DMS 273 (cell line): ENCODE measurements at regions not wholly inside any gene's neighbourhood (a gene's known extent, or its start where the extent isn't known, plus 50 kb on each side); places are given as distances from the start of the nearest gene placed in this dataset.

ENCODE experiments used
- DNase-seq: peaks from one replicate; lab custom pipeline; 2025; ENCODE audit not compliant: unreplicated experiment; lab: John Stamatoyannopoulos, UW

DNA sequence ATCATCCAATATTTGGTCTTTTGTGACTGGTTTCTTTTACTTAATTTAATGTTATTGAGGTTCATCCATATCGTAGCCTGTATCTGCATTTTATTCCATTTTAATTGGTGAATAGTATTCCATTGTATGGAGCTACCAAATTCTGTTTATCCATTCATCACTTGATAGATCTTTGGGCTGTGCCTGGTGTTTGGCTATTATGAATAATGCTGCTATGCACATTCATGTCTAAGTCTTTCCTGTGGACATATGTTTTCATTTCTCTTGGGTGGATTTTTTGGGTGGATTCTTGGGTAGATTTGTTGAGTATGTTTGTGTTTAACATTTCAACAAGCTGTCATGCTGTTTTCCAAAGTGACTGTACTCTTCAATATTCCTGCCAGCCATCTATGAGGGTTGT is 52.5 kb upstream of the NEDD4L start:
- DNase-seq = no peak

DNA sequence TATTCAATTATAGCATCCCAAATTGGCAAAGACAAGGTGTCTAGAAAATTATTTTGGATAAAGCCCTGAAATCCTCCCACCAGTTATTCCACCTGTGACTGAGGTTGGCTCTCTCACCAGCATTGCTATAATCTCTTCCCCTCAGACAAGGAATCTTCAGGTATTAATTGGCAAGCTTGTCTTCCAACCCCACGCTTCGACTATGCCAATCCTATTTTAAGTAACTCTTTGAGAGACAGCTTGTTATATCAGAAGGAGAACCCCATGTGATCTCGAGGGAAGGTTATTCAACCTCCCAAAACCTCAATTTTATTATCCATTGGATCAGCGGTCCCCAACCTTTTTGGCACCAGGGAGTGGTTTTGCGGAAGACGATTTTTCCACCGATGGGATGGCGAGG is 54.5 kb upstream of the NEDD4L start:
- DNase-seq = no peak

DNA sequence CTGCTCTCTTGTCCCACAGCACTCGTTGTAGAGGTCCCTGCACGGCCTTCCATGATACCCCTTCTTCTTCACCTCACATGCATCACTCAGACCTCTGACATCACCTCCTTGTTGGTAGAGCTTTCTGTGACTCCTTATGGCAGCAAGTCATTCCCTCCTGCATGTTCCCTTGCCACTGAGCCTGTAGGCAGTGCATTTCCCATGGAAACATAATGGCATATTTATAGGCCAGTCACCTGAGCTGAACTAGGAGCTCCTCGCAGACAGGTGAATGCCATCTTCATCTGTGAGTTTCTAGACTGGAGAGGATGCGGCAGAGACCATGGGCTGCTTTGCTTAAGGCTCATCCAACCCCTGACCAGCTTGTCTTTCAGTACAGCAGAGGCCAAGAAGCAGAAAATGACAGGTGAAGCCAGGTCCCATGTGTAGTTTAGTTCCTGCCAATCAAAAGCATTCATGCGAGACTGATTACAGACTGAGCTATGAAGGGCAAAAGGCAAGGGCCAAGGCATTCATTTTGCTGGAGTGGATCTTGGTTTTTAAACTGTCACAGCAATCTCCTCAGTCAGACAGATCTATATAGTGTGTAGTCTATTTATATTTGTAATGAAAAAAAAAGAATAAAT is 59.4 kb upstream of the NEDD4L start:
- DNase-seq = no peak

DNA sequence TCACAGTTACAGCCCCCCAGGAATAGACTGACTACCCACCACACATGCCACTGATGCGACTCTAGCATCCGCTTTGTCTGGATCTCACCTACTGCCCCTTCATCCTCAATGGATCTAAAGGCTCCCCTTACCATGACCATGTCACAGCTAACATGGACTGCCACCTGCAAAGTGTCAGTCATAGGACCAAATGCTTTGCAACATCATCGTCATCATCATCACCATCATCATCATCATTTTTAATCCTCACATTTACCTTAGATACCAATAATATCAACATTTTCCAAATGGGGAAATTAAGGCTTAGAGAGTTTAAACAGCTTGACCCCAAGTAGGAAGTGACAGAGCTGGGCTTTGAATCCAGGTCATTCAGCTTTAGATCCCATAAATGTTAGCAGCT is 60.1 kb upstream of the NEDD4L start:
- DNase-seq = no peak

DNA sequence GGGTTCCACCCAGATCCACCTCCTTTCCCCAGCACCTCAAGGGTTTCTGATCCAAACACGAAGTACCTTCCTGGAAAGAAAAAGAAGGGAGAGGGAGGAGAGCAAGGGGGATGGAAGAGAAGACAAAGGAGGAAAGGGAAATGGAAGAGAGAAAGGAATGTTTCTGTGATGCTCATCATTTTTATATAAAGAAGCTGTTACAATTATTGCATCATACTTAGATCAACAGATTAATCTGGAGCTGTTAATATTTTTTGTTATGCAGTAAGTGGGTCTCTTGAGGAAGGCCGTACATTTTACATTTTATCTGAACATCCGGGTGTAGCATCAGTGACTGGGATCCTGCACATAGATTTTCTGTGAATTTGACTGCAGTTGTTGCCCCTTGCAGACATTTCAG is 60.6 kb upstream of the NEDD4L start:
- no peak for DNase-seq

DNA sequence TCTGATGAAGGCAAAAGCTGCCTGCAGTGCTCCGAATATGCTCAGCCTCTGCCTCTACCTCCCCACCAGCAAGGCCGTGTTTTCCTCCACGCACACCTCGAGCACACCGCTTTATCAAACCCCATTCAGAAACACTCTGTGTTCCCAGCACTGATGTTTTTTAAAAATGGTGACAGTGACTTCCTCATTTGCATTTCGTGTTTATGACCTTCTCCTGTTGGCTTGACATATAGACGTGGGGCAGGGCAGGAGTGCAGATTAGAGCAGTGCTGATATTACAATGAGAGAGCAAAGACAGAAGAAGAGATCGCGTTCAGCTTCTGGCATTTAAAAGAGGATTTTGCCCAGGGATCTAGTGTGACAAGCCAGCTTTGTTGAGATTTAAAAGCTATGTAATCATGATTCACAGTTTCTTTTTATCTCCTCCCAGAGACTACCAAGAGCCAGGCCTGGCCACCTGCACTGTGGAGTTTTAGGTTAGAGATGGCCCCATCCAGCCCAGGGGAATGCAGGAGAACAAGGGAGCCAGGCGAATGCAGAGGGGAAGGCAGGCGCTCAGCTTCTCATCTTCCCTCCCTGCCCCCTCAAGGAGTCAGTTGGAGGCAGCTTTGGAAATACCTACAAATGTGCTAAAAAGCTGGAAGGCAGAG is 61.5 kb upstream of the NEDD4L start:
- no peak for DNase-seq

DNA sequence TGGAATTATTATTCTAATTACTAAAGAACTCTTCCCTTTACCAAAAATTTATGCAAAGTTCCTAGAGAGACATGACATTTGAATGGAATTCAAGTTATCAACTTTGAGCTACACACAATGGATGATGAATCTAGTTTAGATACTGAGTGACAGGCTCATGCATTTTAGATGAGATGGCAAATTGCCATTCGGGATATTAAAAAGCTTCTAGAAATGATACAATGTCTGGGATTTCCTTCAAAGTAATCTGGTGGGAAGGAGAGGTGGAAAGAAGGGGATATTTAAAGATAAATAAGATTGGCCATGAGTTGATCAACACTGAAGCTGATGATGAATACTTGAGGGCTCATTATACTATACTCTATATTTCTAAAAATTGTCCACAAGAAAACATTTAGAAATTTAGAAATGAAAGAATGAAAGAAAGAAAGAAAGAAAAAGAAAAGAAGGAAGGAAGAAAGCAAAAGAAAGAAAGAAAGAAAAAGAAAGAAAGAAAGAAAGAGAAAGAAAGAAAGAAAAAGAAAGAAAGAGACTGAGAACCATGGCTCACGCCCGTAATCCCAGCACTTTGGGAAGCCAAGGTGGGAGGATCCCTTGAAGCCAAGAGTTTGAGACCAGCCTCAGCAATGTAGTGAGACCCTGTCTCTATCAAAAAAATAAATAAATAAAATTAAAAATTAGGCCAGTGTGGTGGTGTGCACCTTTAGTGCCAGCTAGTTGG is 62.6 kb upstream of the NEDD4L start:
- no peak for DNase-seq

DNA sequence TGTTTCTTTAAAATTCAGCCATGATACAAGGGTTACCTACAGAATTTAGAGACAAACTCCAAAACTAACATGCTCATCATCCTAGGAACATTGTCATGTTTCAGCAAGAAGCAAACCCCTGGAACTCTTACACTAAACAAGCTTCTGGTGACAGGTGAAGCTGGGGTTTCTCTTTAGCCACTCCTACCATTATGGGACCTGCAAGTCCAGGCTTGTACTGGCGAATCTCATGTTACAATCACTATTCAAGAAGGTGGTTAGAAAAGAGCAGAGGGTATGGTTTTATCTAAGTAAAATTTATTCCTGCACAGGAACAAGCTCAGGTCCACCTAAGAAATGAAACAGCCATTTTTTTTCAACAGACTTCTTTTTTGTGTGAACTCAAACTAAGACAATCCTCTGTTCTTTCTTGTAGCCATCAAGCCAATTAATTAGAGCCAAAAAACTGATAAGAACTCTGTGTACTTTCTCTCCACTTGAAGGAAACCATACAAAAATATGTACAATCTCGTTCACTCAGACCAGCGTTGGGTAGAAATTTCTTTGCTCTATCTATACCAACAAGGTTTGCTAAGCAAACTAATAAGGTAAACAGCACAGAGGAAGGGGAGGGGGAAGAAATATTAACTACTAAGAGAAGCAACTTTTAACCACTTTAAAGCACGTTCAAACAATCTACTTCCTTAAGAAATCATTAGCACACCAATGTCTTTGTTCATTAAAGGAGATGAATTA is 63.3 kb upstream of the NEDD4L start:
- peak; percentile 64 for DNase-seq

DNA sequence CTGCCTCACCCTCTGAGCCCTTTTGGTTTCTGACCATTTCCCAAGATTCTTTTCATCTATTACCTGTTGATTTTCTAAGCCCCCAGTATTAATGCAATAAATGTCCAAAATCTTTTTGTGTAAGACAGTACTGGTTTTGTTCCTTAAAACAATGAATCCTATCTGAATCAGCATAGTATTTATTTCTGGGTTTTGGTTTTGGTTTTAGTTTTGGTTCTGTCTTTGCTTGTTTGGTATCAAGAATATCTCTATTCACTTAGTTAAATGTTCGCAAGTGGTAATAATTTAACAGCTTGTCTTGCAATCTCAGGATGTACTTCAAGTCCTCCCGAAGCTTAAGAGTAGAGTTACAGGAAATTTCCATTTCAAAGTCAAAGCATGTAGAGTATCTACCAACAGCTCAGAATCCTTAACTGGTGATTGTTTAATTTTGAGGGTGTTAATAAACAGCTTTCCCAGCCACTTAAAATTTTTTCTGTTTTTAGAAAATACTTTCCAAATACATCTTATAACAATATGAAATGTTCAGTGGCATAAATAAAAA is 67.7 kb upstream of the NEDD4L start:
- DNase-seq = no peak

DNA sequence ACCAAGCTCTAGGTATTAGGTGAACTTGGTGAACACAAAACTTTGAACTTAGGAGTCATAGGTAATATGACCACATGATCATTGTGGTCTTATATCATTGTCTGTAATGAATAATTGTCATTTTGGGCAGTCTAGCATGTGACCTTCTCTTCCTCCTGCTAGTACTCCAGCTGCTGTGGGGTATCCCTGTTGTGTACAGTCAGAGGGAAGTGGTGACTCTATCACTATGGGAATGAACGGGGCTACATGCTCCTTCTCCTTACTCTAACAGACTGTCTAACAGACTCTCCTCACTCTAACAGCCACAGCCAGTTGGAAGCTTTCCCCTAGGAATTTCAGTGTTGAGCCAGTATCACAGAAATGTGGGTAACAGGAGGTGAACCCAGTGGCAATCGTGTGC is 68.2 kb upstream of the NEDD4L start:
- DNase-seq = peak; percentile 13

DNA sequence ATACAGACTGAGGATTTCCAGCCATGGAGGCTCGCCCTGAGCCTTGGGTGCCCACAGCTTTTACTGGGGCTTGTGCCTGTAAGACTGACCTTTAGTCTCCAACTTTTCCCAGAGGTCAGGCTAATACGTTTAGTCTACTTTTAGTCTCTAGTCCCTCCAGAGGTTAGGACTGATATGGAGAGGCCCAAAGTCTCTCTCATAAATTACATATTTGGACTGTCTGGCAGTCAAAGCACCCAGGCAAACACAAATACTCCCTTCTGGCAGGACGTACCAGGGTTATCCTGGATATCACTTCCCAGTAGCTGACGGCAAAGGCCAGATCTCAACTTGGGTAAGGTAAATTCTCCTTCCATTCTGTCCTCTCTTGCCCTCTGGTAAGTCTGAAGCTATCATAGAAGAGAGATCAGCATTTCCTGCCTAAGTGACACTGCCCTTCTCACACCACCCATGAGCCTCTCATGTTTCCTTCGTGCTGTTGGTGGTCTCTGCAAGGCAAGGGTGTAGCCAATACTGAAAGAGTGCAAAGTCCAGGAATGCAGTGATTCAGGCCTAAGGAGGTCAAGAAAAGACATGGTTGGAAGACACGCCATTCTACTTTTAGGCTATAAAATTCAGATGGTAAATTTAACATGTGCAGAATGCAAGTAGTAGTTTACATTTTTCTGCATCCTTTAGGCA is 69.3 kb upstream of the NEDD4L start:
- no peak for DNase-seq

DNA sequence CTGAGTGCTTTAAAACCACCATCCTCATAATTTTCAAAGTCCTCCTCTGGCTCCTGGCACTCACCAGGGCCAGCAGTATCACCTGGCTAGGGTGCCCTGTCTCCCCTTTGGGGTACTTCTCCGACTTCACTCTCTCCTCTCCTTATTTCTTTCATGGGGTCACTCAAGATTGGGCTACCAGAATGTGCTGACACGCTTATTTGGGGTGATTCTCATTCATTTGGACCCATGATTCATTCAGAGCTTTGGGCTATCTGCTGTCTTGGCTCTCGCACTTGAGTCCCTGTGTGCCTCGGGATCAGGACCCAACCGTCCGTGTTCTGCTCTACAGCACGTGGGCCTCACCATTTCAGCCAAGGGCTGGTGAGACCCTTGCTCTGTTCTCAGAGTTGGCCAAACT is 70.1 kb upstream of the NEDD4L start:
- DNase-seq = no peak

DNA sequence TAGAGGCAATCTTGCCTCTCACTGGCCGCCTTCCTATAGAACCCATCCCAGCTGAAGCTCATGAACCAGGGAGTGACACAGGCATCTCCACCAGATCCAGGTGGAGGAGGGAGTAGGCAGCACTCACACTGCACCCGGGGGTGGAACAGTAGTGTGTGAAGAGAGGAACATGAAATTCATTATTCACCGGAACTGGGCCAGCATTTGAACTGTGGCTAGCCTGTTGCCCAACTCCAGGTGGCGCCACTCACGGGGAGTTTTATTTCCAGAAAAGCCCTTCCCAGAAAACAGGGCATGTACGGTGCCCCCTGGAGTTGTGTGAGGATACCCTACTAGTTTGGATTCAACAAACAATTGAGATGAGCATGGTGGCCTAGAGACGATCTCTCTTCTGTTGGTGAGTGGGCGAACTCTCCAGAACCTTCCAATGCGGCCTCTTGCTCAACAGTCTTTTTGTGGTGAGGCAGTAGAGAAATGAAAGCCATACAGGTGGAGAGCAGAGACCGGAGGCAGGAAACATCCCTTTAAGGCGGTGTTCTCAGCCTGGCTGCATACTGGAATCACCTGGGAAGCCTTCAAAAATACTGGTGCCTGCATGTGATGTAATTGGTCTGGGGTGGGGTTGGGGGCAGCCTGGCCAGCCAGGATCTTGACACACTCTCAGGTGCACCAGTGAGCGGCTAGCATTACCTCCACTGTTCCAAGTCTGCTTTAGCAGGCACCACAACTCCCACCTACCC is 73.5 kb upstream of the NEDD4L start:
- DNase-seq = peak; percentile 63

DNA sequence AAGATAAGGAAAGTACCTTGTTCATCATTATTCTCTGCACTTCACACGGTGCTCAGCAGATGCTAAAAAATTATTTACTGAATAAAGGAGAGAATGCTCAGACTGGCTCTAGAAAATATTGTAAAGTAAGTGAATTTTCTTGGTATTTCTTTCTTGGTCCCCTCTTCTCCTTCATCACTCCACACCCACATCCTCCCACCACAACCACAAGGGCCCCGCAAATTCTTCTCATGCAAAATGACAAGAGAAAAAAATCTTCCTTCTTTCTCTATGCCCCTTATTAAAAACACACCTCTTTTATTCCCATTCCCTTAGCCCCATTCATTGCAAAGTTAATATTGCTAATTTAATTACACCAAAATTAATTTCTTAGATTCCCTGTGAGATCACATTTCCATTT is 74.2 kb upstream of the NEDD4L start:
- no peak for DNase-seq

DNA sequence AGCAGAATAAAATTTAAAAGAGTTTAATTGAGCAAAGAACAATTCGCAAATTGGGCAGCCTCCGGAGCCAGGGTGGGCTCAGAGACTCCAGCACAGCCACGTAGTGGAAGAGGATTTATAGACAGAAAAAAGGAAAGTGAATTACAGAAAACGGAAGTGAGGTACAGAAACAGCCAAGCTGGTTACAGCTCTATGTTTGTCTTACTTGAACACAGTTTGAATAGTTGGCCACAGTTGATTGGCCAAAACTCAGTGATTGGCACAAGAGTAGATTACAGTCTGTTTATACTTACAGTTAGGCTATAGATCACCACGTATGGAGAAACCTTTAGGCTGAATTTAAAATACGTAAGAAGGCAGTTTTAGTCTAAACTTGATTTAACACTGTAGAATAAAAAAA is 78.8 kb upstream of the NEDD4L start:
- no peak for DNase-seq

DNA sequence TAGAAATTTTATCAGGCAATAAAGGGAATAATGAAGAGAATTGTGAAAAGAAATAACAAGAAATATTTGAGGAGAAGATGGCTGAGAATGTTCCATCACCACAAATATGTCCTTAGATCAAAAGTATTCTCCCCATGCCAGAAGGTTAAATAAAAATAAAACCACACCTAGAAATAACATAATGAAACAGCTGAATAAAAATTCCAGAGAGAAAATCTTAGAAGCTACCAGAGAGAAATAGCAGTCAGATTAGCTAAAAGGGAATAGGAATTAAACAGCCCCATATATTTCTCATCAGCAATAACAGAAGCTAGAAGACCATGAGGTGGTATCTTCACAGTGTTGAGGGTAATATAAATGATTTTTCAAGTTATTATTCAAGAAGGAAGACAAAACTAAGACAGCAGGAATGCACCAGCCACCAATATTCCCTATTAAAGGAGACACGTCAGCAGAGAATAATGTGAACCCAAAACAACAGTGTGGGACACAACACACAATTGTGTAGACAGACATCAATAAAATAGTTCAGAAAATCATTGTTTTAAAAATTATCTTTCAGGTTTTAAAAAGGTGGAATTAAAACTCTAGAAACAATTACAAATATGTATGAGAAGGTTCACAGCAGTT is 82.0 kb upstream of the NEDD4L start:
- no peak for DNase-seq

DNA sequence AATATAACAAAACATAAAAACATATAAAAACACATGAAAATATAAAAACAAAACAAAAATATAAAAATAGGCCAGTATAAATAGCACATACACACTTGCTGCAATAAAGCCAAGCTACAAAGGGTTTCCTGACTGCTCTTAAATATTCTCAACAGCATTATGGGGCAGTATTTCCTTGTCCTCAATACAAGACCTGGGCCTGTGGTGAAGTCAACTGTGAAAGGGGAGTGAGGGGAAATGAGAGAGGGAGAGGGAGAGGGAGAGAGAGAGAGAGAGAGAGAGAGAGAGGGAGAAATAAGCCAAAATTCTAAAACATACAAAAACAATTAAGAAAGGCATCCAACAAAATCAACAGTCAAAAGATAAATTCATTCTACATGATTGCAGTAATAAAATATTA is 82.6 kb upstream of the NEDD4L start:
- DNase-seq = no peak

DNA sequence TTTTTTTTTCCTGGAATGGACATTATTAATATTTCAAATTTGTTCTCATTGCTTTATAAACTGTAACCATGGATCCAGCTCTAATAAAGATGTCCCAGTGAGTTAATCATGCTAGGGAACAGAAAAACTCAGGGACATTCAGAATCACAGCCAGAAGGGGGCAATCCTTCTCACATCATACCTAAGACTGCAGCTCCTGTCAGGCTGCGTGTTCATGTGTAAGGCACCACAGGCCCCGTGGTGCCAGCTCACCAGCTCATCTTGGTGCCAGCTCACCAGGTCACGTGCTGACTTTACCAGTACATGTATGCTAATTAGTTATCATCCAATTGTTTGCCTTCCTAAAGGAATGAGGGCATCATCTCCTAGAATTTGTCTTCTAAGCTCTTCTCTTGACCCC is 84.7 kb upstream of the NEDD4L start:
- peak; percentile 73 for DNase-seq

DNA sequence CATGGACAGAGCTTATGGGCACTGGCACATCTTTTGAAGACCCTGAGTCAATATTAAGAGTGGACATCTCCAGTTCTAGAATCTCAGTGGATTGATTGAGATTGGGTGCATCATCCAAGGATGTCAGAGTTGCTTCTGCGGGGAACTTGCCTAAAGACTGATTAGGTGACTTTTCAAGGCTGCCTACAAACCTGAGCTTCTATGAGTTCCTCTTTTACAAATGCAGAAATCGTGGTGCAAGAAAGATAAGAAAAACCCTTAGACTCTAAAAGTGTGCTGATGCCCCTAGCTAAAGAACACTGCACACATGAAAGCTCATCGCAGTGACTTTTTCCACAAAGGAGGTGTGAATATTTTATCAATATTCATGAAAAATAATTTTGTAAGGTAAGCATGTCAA is 86.8 kb upstream of the NEDD4L start:
- no peak for DNase-seq

DNA sequence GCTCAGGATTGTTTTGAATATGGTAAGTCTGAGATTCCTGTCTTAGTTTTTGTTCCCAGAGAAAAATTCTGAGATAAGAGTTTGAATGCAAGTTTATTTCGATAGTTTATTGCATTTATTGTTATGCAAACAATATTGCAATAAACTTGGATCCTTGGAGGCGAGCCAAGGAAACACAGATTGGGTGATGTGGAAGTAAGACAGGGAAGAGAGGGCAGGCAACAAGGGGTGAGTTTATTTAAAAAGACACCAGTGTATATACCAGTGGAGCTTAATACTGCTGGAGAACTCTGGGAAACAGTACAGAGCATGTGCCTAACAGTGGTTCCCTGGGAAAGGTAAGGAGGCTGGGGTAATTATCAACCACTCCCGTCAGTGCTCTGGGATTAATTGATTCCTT is 87.5 kb upstream of the NEDD4L start:
- no peak for DNase-seq
